K562 (cell line): ENCODE measurements at regions not wholly inside any gene's neighbourhood (a gene's known extent, or its start where the extent isn't known, plus 50 kb on each side); places are given as distances from the start of the nearest gene placed in this dataset.

ENCODE experiments used
- ATAC-seq: fragments of 200-7000 bp; cut with Tn5 transposase; 3 replicates; pipeline ENCODE4 v1.9.1; 2020; ENCODE audit warnings: moderate library complexity
- BruUV-seq: library from RNA; stranded (reverse); fragments of 400-500 nt; replicated peaks from 2 replicates; lab custom pipeline; 2021; lab: Mats Ljungman, UMichigan
- CTCF ChIA-PET: fragments of 300-600 bp; formaldehyde crosslinking; extraction: SDS; loops from one replicate; lab custom pipeline; 2021; ENCODE audit warnings: low intra/inter-chr PET ratio; lab: Yijun Ruan, JAX
- POLR2A ChIA-PET: fragments of 300-600, 350-650 bp; sonication (Branson Sonifier 250); formaldehyde crosslinking; extraction: SDS; loops from one replicate; lab custom pipeline; 2021; ENCODE audit warnings: antibody characterized with exemption, inconsistent platforms; lab: Yijun Ruan, JAX
- DNase-seq, 4 experiments: peaks; one replicate each; pipeline versions ENCODE4 v3.0.0 to v3.0.0-alpha.2; 2011 to 2018; ENCODE audit warnings: low spot score in 3 of 4, mixed read lengths in 3 of 4; ENCODE audit errors: extremely low read depth in 1 of 4
- FAIRE-seq: peaks from 2 replicates; lab custom pipeline; 2011; peaks lifted over from hg19 to GRCh38; lab: Jason Lieb, UNC
- H2AFZ ChIP-seq: 2 replicates; pipeline ENCODE4 v1.6.0; 2011; ENCODE audit warnings: low read depth, low read length, control low read depth, inconsistent platforms
- H3K27ac ChIP-seq: fragments of 200-600 bp; 3 replicates; pipeline ENCODE4 v1.8.0; 2011; ENCODE audit warnings: low read depth, mild to moderate bottlenecking, control low read depth, inconsistent platforms, low read length, moderate library complexity, mixed read lengths; ENCODE audit errors: extremely low read depth
- H3K27me3 ChIP-seq, 2 experiments: fragments of 300-600 bp in 1 of 2; 2 replicates in 1 of 2; 3 replicates in 1 of 2; pipeline versions ENCODE4 v1.6.0 to v1.8.0; 2011; ENCODE audit warnings: inconsistent platforms in 2 of 2, low read length in 2 of 2, mild to moderate bottlenecking in 1 of 2, mixed read lengths in 1 of 2, moderate library complexity in 1 of 2; ENCODE audit not compliant: control insufficient read depth in 2 of 2, insufficient read depth in 2 of 2
- H3K36me3 ChIP-seq: fragments of 300-600 bp; 3 replicates; pipeline ENCODE4 v1.8.0; 2011; ENCODE audit warnings: mild to moderate bottlenecking, low read length, inconsistent platforms; ENCODE audit not compliant: control insufficient read depth, insufficient read depth
- H3K4me1 ChIP-seq, 2 experiments: fragments of 200-600 bp in 1 of 2; replicated peaks in 1 of 2; 2 replicates in 1 of 2; 3 replicates in 1 of 2; pipeline versions ENCODE4 v1.5.1 to v1.8.0; 2011; ENCODE audit warnings: inconsistent platforms in 2 of 2, low read length in 2 of 2, mild to moderate bottlenecking in 1 of 2, mixed read lengths in 1 of 2, moderate library complexity in 1 of 2; ENCODE audit not compliant: control insufficient read depth in 2 of 2, insufficient read depth in 2 of 2
- H3K4me2 ChIP-seq: 2 replicates; pipeline ENCODE4 v1.6.1; 2011; ENCODE audit warnings: low read length, control low read depth, inconsistent platforms, mixed read lengths; ENCODE audit not compliant: insufficient read depth
- H3K4me3 ChIP-seq: fragments of 200-600 bp; sonication (generic), shearing (Covaris generic); 2 replicates; pipeline ENCODE4 v1.5.1; 2016; ENCODE audit warnings: control low read depth, inconsistent platforms
- H3K79me2 ChIP-seq: fragments of 200-600 bp; 3 replicates; pipeline ENCODE4 v1.8.0; 2011; ENCODE audit warnings: low read length, inconsistent platforms; ENCODE audit not compliant: control insufficient read depth, insufficient read depth
- H3K9ac ChIP-seq, 2 experiments: 2 replicates each; pipeline versions ENCODE4 v1.6.0 to v1.6.1; 2011; ENCODE audit warnings: low read depth in 2 of 2, low read length in 2 of 2, control low read depth in 1 of 2, inconsistent platforms in 1 of 2, mild to moderate bottlenecking in 1 of 2, mixed read lengths in 1 of 2; ENCODE audit not compliant: insufficient read depth in 1 of 2
- H3K9me1 ChIP-seq: one replicate; pipeline ENCODE4 v1.6.0; 2011; ENCODE audit warnings: inconsistent platforms, mild to moderate bottlenecking, low read length, moderate library complexity; ENCODE audit not compliant: control insufficient read depth, insufficient read depth
- H3K9me3 ChIP-seq: replicated peaks from 2 replicates; pipeline ENCODE4 v1.5.1; 2011; ENCODE audit warnings: low read depth, low read length, inconsistent platforms; ENCODE audit not compliant: control insufficient read depth, insufficient read depth
- H4K20me1 ChIP-seq: replicated peaks from 2 replicates; pipeline ENCODE4 v1.6.1; 2011; ENCODE audit warnings: low read length, inconsistent platforms, mixed read lengths; ENCODE audit not compliant: control insufficient read depth, insufficient read depth
- ELF2 ChIP-seq: fragments of 250-450 bp; sonication (Bioruptor Pico); IDR thresholded peaks from 2 replicates; pipeline ENCODE4 v1.5.0; 2021; ENCODE audit warnings: mild to moderate bottlenecking
- ETV5 ChIP-seq: sonication (generic); formaldehyde crosslinking; IDR thresholded peaks from 2 replicates; pipeline ENCODE4 v1.4.0; 2020; ENCODE audit warnings: low read depth, mild to moderate bottlenecking, missing genetic modification reagents
- RNF2 ChIP-seq: sonication (generic); IDR thresholded peaks from 2 replicates; pipeline ENCODE4 v1.6.1; 2016
- ZBTB7A ChIP-seq: IDR thresholded peaks from 2 replicates; pipeline ENCODE4 v1.6.1; 2011; ENCODE audit warnings: low read depth, mild to moderate bottlenecking, low read length, moderate library complexity, borderline replicate concordance; ENCODE audit not compliant: control insufficient read depth
- ZNF133 ChIP-seq: fragments of 250-450 bp; sonication (Bioruptor Pico); IDR thresholded peaks from 2 replicates; pipeline ENCODE4 v1.4.0; 2020; ENCODE audit warnings: mild to moderate bottlenecking
- WGBS: fragments of 100-300 bp; shearing (Covaris generic); methylation state at CpG from one replicate; pipeline ENCODE4 v1.1.6; 2016; ENCODE audit warnings: low coverage, mixed read lengths; ENCODE audit not compliant: insufficient coverage; ENCODE audit errors: missing lambda C conversion rate; 5-methylcytosine and 5-hydroxymethylcytosine counted together
- in situ Hi-C: fragments of 300-500 bp; cut with MboI; formaldehyde crosslinking; loops from 4 replicates; pipeline ENCODE4 v1.15.0; 2018; ENCODE audit warnings: inconsistent platforms, mixed read lengths
- intact Hi-C: fragments of 100-400 bp; cut with micrococcal nuclease; formaldehyde crosslinking; loops from 2 replicates; pipeline ENCODE4 v1.14.2; 2022
- TF ChIP-seq, protein P1 (sequence below): fragments of 200-800 bp; sonication (Bioruptor generic); IDR thresholded peaks from 2 replicates; pipeline ENCODE4 v1.6.1; 2017; ENCODE audit warnings: missing genetic modification characterization, missing compliant biosample characterization

DNA sequence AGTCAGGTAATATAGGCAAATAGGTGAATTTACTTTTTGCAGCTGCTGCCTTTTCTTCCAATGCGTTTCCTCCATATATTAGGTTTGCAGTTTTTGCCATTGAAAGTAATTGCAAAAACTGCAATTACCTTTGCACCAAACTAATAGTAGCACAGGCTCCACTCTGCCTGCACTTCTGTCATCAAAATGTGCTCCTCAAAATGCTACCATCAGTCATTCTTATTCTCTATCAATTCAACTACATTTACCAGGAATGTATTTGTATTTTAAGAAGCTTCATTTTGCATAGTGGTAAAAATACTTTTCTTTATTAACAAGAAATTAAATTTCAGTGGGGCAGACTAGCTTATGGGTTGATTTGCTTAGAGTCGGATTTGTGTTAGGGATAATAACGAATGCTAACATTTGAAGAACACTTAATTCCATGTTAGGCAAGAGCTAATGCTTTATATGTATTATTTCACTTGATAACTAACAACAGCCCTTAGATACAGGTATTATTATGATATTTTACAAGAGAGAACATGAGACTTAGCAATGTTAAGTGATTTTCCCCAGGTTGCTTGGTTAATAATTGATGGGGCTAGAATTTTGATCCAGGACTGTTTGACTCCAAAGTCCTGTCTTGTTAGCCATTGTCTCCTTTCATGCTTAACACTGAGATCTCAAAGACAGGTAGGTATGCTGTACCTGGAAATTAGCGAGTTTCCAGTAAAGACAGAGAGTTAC is 300.4 kb downstream of the MAN2A1 start:
- CTCF ChIA-PET: no interaction called here
- intact Hi-C loops: no loop called here
- H3K9ac ChIP-seq: no peak overlapping the region
- H2AFZ ChIP-seq: no peak overlapping the region
- H3K9me3 ChIP-seq: no peaks in the 10 kb centered on the region
- POLR2A ChIA-PET: no interaction called here
- H3K27ac ChIP-seq: no peak overlapping the region
- ATAC-seq: no peak
- no peaks in the 10 kb centered on the region for H3K79me2 ChIP-seq
- BruUV-seq: no TSS peak
- no peaks in the 10 kb centered on the region for H4K20me1 ChIP-seq
- no peaks in the 10 kb centered on the region for H3K36me3 ChIP-seq
- DNase-seq: no peak
- H3K4me2 ChIP-seq: no peak overlapping the region
- TF ChIP-seq, protein P1, sequence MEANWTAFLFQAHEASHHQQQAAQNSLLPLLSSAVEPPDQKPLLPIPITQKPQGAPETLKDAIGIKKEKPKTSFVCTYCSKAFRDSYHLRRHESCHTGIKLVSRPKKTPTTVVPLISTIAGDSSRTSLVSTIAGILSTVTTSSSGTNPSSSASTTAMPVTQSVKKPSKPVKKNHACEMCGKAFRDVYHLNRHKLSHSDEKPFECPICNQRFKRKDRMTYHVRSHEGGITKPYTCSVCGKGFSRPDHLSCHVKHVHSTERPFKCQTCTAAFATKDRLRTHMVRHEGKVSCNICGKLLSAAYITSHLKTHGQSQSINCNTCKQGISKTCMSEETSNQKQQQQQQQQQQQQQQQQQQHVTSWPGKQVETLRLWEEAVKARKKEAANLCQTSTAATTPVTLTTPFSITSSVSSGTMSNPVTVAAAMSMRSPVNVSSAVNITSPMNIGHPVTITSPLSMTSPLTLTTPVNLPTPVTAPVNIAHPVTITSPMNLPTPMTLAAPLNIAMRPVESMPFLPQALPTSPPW (CRISPR knock-in tag): no peak
- no peak for TF ChIP-seq RNF2
- no peak for TF ChIP-seq ETV5 (CRISPR knock-in tag)
- TF ChIP-seq ZBTB7A: no peak
- TF ChIP-seq ELF2: no peak
- TF ChIP-seq ZNF133 (CRISPR knock-in tag): no peak
- FAIRE-seq: no peak
- WGBS: 0% methylated on average over 4 of the region's 4 CpGs
- in situ Hi-C loops: no loop called here
- no peak overlapping the region for H3K4me3 ChIP-seq
- no peaks in the 10 kb centered on the region for H3K9me1 ChIP-seq
- no peaks in the 10 kb centered on the region for H3K27me3 ChIP-seq
- H3K4me1 ChIP-seq: no peaks in the 10 kb centered on the region
